Ovary (tissue), 7 donors: ENCODE measurements at regions not wholly inside any gene's neighbourhood (a gene's known extent, or its start where the extent isn't known, plus 50 kb on each side); places are given as distances from the start of the nearest gene placed in this dataset.

Source experiments
- DNase-seq, 5 donors: peaks; one replicate each; pipeline ENCODE4 v3.0.0-alpha.2; 2019 to 2020
- H3K27ac ChIP-seq, 2 donors: fragments of 200-600 bp; one replicate each; pipeline versions ENCODE4 v1.5.1 to v1.8.0; 2019 to 2022
- H3K27me3 ChIP-seq: fragments of 200-600 bp; one replicate; pipeline ENCODE4 v1.8.0; 2022
- H3K36me3 ChIP-seq: fragments of 200-600 bp; sonication (generic); one replicate; pipeline ENCODE4 v1.5.1; 2019
- H3K4me1 ChIP-seq: one replicate; pipeline ENCODE4 v1.8.1; 2013; ENCODE audit warnings: mild to moderate bottlenecking, moderate library complexity; ENCODE audit not compliant: insufficient read depth
- H3K4me3 ChIP-seq: fragments of 200-600 bp; sonication (generic); one replicate; pipeline ENCODE4 v1.5.1; 2017
- H3K9me3 ChIP-seq, 2 donors: fragments of 200-600 bp in 1 of 2; sonication (generic) in 1 of 2; one replicate each; pipeline versions ENCODE4 v1.5.1 to v1.8.1; 2013 to 2019; ENCODE audit warnings: mild to moderate bottlenecking in 1 of 2, moderate library complexity in 1 of 2
- EP300 ChIP-seq: sonication (generic); formaldehyde crosslinking; IDR thresholded peaks from one replicate; pipeline ENCODE4 v1.6.1; 2017; ENCODE audit warnings: antibody characterized with exemption
- POLR2A ChIP-seq: fragments of 450-650 bp; IDR thresholded peaks from one replicate; pipeline ENCODE4 v1.6.1; 2017; ENCODE audit warnings: antibody characterized with exemption, mild to moderate bottlenecking, moderate library complexity
- WGBS, 3 donors: extraction: QIAGEN DNeasy Blood & Tissue Kit in 1 of 3; methylation state at CpG; one replicate each; pipeline versions ENCODE4 v1.1.5 to v1.1.7; 2013 to 2017; 5-methylcytosine and 5-hydroxymethylcytosine counted together
- intact Hi-C, 4 donors: fragments of 100-400 bp; cut with DNase I; formaldehyde crosslinking; loops; one replicate each; pipeline versions ENCODE4 v1.11.0 to v1.15.1; 2022 to 2023
- TF ChIP-seq, protein P1 (sequence below), 3 donors: fragments of 450-650 bp in 2 of 3; fragments of 200-600 bp in 1 of 3; IDR thresholded peaks; one replicate each; pipeline versions ENCODE4 v1.5.1 to v1.8.0; 2016 to 2022; ENCODE audit warnings: antibody characterized with exemption in 3 of 3, mild to moderate bottlenecking in 1 of 3
- donor health status: DM: no; HTN: no; CAD: no; lungs with moderate emphysema.
- donor health status: DM: no; HTN: no; CAD: no.
- donor health status: Bipolar disorder and iron deficiency.
- donor health status: DM: no; HTN: no; CAD: no.
- donor health status: DM: yes; HTN: yes; CAD: no.

- DNase-seq, result no peak
- H3K27me3 ChIP-seq, result no peaks in the 10 kb centered on the region
- no peaks in the 10 kb centered on the region for H3K9me3 ChIP-seq
- H3K36me3 ChIP-seq, result no peaks in the 10 kb centered on the region
- no peak overlapping the region for H3K4me3 ChIP-seq
- intact Hi-C loops, result loop anchor here in 3 of 4 donors (5.0 to 10.0 kb wide), 2 partner anchors 201 to 204 kb away; no protein-coding TSS in a partner anchor
- no peak for TF ChIP-seq POLR2A
- TF ChIP-seq, protein P1, sequence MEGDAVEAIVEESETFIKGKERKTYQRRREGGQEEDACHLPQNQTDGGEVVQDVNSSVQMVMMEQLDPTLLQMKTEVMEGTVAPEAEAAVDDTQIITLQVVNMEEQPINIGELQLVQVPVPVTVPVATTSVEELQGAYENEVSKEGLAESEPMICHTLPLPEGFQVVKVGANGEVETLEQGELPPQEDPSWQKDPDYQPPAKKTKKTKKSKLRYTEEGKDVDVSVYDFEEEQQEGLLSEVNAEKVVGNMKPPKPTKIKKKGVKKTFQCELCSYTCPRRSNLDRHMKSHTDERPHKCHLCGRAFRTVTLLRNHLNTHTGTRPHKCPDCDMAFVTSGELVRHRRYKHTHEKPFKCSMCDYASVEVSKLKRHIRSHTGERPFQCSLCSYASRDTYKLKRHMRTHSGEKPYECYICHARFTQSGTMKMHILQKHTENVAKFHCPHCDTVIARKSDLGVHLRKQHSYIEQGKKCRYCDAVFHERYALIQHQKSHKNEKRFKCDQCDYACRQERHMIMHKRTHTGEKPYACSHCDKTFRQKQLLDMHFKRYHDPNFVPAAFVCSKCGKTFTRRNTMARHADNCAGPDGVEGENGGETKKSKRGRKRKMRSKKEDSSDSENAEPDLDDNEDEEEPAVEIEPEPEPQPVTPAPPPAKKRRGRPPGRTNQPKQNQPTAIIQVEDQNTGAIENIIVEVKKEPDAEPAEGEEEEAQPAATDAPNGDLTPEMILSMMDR (IDR thresholded peaks at IDR 0.05), result no peak
- H3K27ac ChIP-seq, result no peak overlapping the region
- peaks cover 7% of the 10 kb centered on the region for H3K4me1 ChIP-seq
Observed at GRCh38 chr12:77723308-77723707, 107.4 kb upstream of the NAV3 start.

GRCh38 chr12:77722536-77722935, 108.2 kb upstream of the NAV3 start:
- H3K9me3 ChIP-seq, result no peaks in the 10 kb centered on the region
- intact Hi-C loops, result loop anchor here in 3 of 4 donors (5.0 to 10.0 kb wide), 2 partner anchors 202 to 205 kb away; no protein-coding TSS in a partner anchor
- H3K27me3 ChIP-seq, result no peaks in the 10 kb centered on the region

GRCh38 chr12:77720258-77720657, 110.4 kb upstream of the NAV3 start:
- TF ChIP-seq EP300 (no peak), POLR2A (no peak)
- no peak overlapping the region for H3K4me3 ChIP-seq
- H3K27ac ChIP-seq, result no peak overlapping the region
- no peaks in the 10 kb centered on the region for H3K9me3 ChIP-seq
- no peaks in the 10 kb centered on the region for H3K36me3 ChIP-seq
- 56 to 64% (median 63%) methylated on average over 2 of the region's 2 CpGs for WGBS, 3 donors
- no peak for DNase-seq
- H3K4me1 ChIP-seq, result peaks cover 5% of the 10 kb centered on the region
- intact Hi-C loops, result loop anchor here in 3 of 4 donors (5.0 to 10.0 kb wide), 2 partner anchors 205 to 207 kb away; no protein-coding TSS in a partner anchor
- H3K27me3 ChIP-seq, result no peaks in the 10 kb centered on the region

More at GRCh38 chr12:77722536-77722935, 108.2 kb upstream of the NAV3 start:
- TF ChIP-seq EP300 (no peak), POLR2A (no peak)
- TF ChIP-seq, protein P1 (IDR thresholded peaks at IDR 0.05), result no peak
- Histone ChIP-seq H3K4me1 (peaks cover 5% of the 10 kb centered on the region), H3K27ac (no peak overlapping the region), H3K4me3 (no peak overlapping the region), H3K36me3 (no peaks in the 10 kb centered on the region)
- no peak for DNase-seq

DNA sequence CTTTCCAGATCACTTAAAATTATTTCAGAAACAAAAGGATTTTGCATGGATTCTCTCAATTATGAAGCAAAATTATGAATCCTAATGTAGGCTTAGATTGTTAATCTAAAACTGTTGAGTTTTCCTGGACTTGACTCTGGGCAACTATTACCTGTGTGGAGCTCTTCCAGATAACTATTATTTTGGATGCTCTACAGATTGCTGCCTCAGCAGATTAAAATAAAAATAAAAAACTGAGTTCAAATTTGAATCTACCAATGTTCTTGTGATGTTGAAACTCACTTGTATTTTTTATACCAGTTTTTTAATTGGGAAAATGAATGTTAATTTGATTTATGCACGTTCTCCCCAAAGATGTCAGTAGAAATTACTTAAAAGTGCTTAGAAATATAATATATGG, 120.5 kb upstream of the NAV3 start:
- no peak overlapping the region for H3K4me3 ChIP-seq
- peaks cover 2% of the 10 kb centered on the region for H3K4me1 ChIP-seq
- H3K9me3 ChIP-seq, result no peaks in the 10 kb centered on the region
- no peaks in the 10 kb centered on the region for H3K36me3 ChIP-seq
- no peaks in the 10 kb centered on the region for H3K27me3 ChIP-seq
- intact Hi-C loops, result no loop called here
- TF ChIP-seq EP300 (no peak), POLR2A (no peak)
- TF ChIP-seq, protein P1 (IDR thresholded peaks at IDR 0.05), result no peak
- no peak for DNase-seq
- no peak overlapping the region for H3K27ac ChIP-seq
- WGBS, 3 donors, result 72 to 92% (median 79%) methylated on average over 1 of the region's 1 CpG

DNA sequence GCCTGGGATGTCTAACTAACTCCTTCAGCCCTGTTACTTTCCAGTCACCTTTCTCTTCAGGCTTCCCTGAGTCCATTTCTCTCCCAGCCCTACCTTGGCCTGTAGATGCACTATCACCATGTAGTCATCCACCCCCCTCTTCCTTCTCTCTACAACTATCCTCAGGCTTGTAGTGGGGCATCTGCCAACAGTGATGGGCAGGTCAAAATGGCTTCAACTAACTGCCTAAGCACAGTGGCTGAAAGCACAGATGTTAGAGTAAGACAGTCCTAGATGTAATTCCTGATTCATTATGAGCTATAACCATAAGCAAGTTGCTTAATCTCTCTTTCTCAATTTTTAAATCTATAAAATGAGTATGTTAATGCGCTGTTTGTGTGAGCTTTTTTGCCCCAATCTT, 133.6 kb upstream of the NAV3 start:
- TF ChIP-seq, protein P1 (IDR thresholded peaks at IDR 0.05), result no peak
- TF ChIP-seq EP300, result no peak
- TF ChIP-seq POLR2A, result no peak
- Histone ChIP-seq H3K4me1 (no peaks in the 10 kb centered on the region), H3K27me3 (no peaks in the 10 kb centered on the region), H3K4me3 (no peak overlapping the region), H3K27ac (no peak overlapping the region), H3K36me3 (no peaks in the 10 kb centered on the region), H3K9me3 (no peaks in the 10 kb centered on the region)
- intact Hi-C loops, result no loop called here
- DNase-seq, result no peak
- WGBS, 3 donors, result 98 to 100% (median 100%) methylated on average over 1 of the region's 1 CpG
